Activated CD4-positive, alpha-beta T cell treated with anti-CD3 and anti-CD28 coated beads, Interleukin-10, Interleukin-2, amounts not matched to agents 100 ng/mL and 50 ng/mL, durations not matched to agents 16 hours and 8 hours (primary cell): ENCODE measurements at regions not wholly inside any gene's neighbourhood (a gene's known extent, or its start where the extent isn't known, plus 50 kb on each side); places are given as distances from the start of the nearest gene placed in this dataset.
"Not testable (repeated sequence)": the region's sequence is repeated elsewhere in the genome, so short reads cannot be mapped to it uniquely, and the experiment has no call there.

Experiments
- DNase-seq: peaks from one replicate; pipeline ENCODE4 v3.0.0-alpha.2; 2020

- no peak for DNase-seq
These were observed 84.8 kb upstream of the TCF4 start for GRCh38 chr18:55672574-55673361.

DNA sequence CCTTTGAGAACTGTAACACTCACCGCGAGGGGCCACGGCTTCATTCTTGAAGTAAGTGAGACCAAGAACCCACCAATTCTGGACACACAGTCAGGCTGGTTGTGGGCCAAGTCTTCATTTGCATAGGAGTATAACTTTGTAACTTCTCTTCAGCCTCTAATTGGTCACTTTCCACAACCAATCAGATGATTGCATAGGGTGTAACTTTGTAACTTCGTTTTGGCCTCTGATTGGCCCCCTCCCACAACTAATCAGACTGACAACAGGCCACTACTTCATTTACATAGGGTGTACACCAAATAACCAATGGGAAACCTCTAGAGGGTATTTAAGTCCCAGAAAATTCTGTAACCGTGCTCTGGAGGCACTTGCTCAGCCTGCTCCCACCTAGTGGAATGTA lies 77.5 kb upstream of the TCF4 start:
- no peak for DNase-seq

DNA sequence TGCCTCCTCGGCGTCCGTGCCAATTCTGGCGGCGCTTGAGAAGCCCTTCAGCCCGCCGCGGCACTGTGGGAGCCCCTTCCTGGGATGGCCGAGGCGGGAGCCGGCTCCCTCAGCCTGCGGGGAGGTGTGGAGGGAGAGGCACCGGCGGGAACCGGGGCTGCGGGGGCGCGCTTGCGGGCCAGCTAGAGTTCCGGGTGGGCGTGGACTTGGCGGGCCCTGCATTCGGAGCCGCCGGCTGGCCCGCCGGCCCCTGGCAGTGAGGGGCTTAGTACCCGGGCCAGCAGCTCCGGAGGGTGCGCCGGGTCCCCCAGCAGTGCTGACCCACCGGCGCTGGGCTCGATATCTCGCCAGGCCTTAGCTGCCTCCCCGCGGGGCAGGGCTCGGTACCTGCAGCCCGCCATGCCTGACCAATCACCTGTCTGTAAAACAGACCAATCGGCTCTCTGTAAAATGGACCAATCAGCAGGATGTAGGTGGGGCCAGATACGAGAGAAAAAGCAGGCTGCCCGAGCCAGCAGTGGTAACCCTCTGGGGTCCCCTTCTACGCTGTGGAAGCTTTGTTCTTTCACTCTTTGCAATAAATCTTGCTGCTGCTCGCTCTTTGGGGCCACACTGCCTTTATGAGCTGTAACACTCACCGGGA lies 76.9 kb upstream of the TCF4 start:
- DNase-seq = not testable (repeated sequence)

DNA sequence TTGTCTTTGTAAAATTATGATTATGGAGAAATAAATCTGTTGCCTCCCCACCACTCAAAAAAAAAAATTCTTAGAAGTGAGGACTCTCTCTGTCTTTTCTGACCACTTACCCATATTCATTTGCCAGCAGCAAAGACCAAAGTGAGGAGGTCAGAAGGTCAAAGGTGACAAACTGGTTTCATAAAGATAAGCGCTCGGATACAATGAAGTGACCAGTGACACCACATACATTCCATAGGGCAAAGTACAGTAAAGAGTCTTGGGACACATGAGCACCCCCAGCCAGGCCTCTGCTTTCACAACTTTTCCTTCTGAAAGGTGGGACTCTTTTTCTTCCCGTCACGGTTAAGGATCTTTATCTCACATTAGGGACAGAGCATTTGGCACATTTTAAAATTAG lies 75.9 kb upstream of the TCF4 start:
- no peak for DNase-seq

- DNase-seq = no peak
These were observed 70.6 kb upstream of the TCF4 start for GRCh38 chr18:55658598-55658997.

GRCh38 chr18:55657572-55658331 lies 69.8 kb upstream of the TCF4 start:
- no peak for DNase-seq

DNA sequence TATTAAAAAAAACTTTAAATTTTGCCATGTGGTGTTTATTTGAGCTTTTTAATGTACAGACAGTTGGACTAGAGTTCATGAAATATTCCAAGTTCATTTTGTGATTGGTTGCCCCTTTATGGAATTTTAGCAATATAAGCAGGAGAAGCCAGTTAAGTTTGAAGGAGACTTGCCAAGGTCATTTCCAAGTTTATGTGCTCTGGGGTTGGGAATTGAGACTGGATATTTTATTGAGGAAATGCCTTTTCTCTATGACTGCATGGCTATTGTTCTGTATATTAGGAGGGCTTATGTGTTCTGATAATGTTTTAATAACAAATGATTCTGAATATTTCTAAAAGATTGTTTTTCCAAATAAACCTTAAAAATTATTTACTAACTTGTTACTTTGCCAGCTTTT lies 67.0 kb upstream of the TCF4 start:
- no peak for DNase-seq

DNA sequence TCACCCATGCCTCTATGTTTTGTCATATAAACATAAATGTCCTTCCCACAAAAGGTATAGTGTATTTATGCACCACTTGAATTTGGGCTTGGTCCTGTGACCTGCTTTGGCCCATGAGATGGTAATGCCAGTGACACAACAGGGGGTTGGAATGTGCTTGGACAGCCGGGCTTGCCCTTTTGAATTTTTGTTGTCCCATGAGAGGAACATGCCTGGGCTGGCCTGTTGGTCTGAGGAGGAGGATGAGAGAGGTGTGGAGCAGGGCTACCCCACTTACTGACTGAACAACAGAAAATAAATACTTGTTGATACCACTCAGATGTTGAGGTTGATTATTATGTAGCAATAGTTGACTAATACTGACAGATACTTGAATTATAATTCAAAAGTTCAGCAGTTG lies 63.2 kb upstream of the TCF4 start:
- DNase-seq = no peak

- no peak for DNase-seq
These were observed 62.4 kb upstream of the TCF4 start for GRCh38 chr18:55650363-55650870.

GRCh38 chr18:55647331-55647730 lies 59.3 kb upstream of the TCF4 start:
- DNase-seq = no peak

DNA sequence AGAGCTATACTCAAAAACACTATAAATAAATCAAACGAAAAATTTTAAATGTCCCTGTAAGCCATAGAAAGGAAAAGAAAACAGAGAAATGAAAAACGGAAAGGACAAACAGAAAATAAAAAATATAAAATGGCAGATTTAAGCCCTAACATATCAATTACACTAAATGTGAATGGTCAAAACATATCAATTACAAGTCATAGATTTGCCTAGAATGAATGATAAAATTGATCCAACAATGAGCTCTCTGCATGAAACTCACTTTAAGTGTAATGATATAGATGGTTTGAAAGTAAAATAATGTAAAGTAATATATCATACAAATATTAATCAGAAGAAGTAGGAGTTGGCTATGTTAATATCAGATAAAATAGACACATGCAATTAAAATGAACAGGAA lies 54.2 kb upstream of the TCF4 start:
- DNase-seq = no peak

GRCh38 chr18:55641486-55641885 lies 53.5 kb upstream of the TCF4 start:
- no peak for DNase-seq
